Neuron (in vitro differentiated cells): ENCODE measurements at regions not wholly inside any gene's neighbourhood (a gene's known extent, or its start where the extent isn't known, plus 50 kb on each side); places are given as distances from the start of the nearest gene placed in this dataset.
"Not testable (repeated sequence)": the region's sequence is repeated elsewhere in the genome, so short reads cannot be mapped to it uniquely, and the experiment has no call there.

ENCODE experiments used
- H2AFZ ChIP-seq: one replicate; pipeline ENCODE4 v1.6.1; 2013; ENCODE audit warnings: low read depth, mild to moderate bottlenecking, inconsistent platforms, low read length, moderate library complexity
- H3K27me3 ChIP-seq: one replicate; pipeline ENCODE4 v1.6.1; 2013; ENCODE audit warnings: low read length; ENCODE audit not compliant: insufficient read depth
- H3K36me3 ChIP-seq: one replicate; pipeline ENCODE4 v1.6.1; 2013; ENCODE audit warnings: low read length; ENCODE audit not compliant: insufficient read depth
- H3K4me1 ChIP-seq: one replicate; pipeline ENCODE4 v1.6.1; 2013; ENCODE audit warnings: low read length; ENCODE audit not compliant: insufficient read depth
- H3K4me3 ChIP-seq: 2 replicates; pipeline ENCODE4 v1.5.1; 2013; ENCODE audit warnings: mild to moderate bottlenecking, low read length, moderate library complexity
- H3K9me3 ChIP-seq: one replicate; pipeline ENCODE4 v1.6.1; 2013; ENCODE audit warnings: low read length

DNA sequence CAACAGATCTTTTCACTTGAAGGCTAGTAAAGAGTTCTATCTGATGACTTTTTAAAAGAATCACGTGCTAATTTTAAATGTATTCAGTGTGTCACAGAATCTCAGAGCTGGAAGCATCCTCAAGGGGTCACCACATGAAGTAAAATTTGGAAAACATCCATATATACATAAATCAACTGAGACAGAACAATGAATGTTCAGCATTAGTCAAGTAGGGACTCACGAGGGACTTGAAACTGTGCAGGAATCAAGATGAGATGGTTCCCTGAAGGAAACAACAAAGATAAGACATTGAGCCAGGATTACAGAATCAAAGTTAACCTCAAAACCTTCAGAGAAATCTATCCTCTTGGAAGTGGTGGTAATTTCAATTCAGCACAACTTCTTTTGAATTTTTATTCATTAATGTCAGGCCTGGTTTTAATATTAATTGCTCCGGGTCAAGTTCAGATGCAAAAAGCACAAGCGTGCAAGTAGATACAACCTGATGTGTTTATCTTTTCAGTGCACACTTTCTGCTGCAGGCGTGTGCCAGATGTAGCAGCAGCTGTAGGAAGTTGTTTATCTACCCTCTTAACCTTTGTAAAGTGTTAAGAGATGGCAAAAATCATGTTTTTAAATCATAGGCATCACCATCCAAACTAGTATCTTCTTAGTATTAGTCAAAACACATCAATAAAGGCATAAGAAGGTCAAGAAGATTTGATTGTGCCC is 87.7 kb upstream of the SRD5A3 start:
- Histone ChIP-seq H3K27me3 (no peaks in the 10 kb centered on the region), H3K36me3 (no peaks in the 10 kb centered on the region)

DNA sequence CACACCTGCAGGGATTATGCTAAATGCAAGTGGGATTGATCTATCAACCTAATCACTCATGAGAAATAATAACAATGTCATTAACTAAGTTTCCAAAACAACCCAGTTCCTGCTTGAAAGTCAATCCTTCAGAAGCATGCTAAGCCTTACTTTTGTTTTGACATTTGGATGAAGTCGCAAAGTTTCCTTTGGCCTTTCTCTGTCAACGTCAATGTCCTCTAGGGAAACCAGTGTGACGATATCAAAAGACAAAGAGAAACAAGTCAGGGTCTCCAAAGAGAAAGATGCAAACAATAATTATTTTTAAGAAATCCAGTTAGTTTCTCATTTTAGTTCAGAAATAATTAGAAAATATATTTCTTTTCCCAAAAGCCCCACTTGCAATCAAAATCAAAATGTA is 86.7 kb upstream of the SRD5A3 start:
- Histone ChIP-seq H3K4me3 (no peak overlapping the region), H2AFZ (no peak overlapping the region), H3K27me3 (no peaks in the 10 kb centered on the region), H3K4me1 (peaks cover 9% of the 10 kb centered on the region), H3K9me3 (no peaks in the 10 kb centered on the region), H3K36me3 (no peaks in the 10 kb centered on the region)

More for the DNA sequence above, 87.7 kb upstream of the SRD5A3 start:
- Histone ChIP-seq H3K4me1 (peaks cover 9% of the 10 kb centered on the region), H3K9me3 (no peaks in the 10 kb centered on the region), H3K4me3 (no peak overlapping the region), H2AFZ (peak overlapping the region; percentile 55)

DNA sequence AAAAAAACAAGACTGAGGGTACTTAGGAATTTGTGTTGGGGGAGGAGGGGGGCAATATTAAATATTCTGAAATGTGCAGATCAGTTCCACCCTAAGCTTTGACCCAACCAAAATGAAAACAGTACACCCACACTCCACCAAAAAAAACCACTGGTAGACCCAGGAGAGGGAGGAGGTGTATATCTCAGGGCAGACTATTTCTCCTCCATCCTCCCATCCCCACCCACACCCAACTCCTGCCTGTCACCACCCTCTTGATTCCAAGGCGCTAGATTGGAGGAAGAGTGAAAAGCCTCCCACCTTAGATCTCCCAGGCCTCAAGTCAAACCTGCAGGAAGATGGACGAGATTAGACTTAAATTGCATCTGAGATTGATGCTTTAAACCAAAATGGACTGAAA is 76.6 kb upstream of the SRD5A3 start:
- no peak overlapping the region for H3K4me3 ChIP-seq
- H3K4me1 ChIP-seq, result no peaks in the 10 kb centered on the region
- H3K9me3 ChIP-seq, result no peaks in the 10 kb centered on the region
- no peaks in the 10 kb centered on the region for H3K27me3 ChIP-seq
- no peaks in the 10 kb centered on the region for H3K36me3 ChIP-seq
- H2AFZ ChIP-seq, result no peak overlapping the region

DNA sequence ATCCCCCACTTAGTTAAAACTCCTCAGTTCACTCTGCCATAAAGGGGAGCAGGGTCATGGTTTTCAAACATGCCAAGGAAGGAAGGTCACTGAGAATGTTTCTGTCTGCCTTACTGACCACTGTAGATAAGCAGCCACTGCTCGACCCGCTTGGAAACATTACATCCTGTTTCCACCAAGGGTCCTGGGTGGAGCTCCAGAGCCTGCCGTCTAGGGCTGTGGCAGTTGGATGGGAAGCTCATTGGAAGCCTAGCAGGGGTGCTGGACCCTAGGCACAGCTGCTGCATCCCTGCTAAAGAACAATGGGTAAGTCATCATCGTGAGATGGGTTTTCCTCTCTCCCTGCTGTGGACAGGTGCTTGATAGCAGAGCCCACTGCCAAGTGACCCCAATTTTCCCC is 76.0 kb upstream of the SRD5A3 start:
- Histone ChIP-seq H3K36me3 (no peaks in the 10 kb centered on the region), H3K4me3 (no peak overlapping the region), H3K27me3 (no peaks in the 10 kb centered on the region), H3K9me3 (no peaks in the 10 kb centered on the region), H3K4me1 (no peaks in the 10 kb centered on the region), H2AFZ (no peak overlapping the region)

DNA sequence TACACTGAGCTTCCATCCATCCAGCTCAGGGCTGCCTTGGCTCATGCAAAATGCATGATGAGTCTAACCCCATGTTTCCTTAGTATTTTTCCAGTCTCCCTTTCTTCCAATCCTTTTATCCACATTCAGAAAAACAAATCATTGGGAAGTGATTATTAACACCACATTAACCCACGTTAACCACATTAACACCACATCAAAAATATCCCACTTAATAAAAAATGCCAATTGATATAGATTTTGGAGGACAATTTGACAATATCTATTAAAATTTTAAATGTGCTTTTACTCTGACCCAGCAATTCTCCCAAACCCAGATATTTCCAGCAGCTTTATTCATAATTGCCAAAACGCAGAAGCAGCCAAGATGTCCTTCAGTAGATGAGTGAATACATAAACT is 75.6 kb upstream of the SRD5A3 start:
- Histone ChIP-seq H3K27me3 (no peaks in the 10 kb centered on the region), H2AFZ (no peak overlapping the region), H3K4me3 (no peak overlapping the region), H3K36me3 (no peaks in the 10 kb centered on the region), H3K4me1 (no peaks in the 10 kb centered on the region), H3K9me3 (no peaks in the 10 kb centered on the region)

DNA sequence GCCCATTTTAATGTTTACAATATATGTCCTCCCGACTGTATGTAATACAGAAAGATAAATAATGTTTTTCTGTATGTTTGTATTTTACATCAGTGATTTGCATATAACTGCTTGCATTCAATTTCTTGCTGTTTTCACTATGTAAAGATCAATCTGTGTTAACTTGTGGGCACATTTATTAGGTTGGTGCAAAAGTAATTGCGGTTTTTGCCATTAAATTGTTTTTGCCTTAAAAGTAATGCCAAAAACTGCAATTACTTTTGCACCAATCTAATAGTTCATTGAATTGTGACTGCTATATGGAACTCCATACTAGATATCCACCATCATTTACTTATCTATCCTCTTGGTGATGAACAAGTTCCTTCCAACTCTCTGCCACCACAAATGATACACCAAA is 73.9 kb upstream of the SRD5A3 start:
- H3K4me3 ChIP-seq, result no peak overlapping the region
- H3K36me3 ChIP-seq, result no peaks in the 10 kb centered on the region
- no peaks in the 10 kb centered on the region for H3K27me3 ChIP-seq
- no peak overlapping the region for H2AFZ ChIP-seq
- H3K4me1 ChIP-seq, result no peaks in the 10 kb centered on the region
- H3K9me3 ChIP-seq, result no peaks in the 10 kb centered on the region

DNA sequence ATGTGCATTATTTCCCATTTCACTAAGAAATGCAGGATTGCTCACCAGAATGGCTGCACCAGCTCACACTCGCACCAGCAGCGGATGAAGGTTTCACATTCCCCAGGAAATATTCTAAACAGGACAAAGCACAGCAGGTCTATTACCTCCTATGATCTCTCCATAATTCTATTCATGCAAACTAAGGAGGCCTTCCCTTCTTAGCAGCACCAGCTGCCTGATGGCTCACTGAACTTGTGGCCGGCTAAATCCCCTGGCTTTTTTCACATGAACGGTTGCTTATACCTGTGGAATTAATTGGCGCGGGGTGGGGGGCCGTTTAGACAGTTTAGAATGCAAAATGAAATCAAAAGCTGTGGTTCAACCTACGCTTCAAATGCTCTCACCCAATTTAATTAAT is 73.5 kb upstream of the SRD5A3 start:
- H2AFZ ChIP-seq, result no peak overlapping the region
- H3K9me3 ChIP-seq, result no peaks in the 10 kb centered on the region
- H3K4me3 ChIP-seq, result no peak overlapping the region
- H3K27me3 ChIP-seq, result no peaks in the 10 kb centered on the region
- H3K4me1 ChIP-seq, result no peaks in the 10 kb centered on the region
- H3K36me3 ChIP-seq, result no peaks in the 10 kb centered on the region

DNA sequence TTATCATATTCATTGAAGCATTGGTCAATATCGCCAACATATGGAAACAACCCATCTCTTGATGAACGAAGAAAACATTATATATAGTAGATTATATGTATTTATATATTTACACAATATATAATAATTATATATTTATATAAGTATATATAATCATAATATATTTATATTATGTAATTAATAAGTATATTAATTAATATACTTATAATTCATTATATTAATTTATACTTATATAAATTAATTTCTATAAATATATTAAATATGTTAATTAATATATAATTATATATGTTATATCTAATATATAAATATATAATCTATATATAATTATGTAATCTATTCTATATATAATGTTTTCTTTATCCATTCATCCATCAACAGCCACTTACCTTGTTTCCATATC is 69.0 kb upstream of the SRD5A3 start:
- Histone ChIP-seq H3K9me3 (no peaks in the 10 kb centered on the region), H3K36me3 (no peaks in the 10 kb centered on the region), H3K4me1 (no peaks in the 10 kb centered on the region), H3K27me3 (no peaks in the 10 kb centered on the region), H3K4me3 (no peak overlapping the region), H2AFZ (no peak overlapping the region)

DNA sequence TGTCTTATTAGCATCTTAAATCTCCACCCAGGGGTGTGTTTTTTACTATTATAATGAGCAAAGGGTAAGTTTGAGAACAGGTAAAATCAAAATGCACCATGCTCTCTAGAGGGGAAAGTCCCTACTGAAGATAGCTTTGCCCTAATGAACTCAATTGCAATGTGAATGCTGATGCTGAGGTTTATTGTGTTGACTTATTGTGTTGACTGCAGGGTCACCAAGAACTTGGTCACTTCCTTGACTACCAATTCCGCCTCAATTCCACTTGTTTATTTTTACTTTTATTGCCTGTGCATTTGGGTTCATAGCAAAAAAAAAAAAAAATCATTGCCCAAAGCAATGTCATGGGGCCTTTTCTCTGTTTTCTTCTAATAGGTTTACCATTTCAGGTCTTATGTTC is 67.7 kb upstream of the SRD5A3 start:
- Histone ChIP-seq H3K9me3 (no peaks in the 10 kb centered on the region), H2AFZ (no peak overlapping the region), H3K27me3 (no peaks in the 10 kb centered on the region), H3K4me1 (no peaks in the 10 kb centered on the region), H3K36me3 (no peaks in the 10 kb centered on the region), H3K4me3 (no peak overlapping the region)

DNA sequence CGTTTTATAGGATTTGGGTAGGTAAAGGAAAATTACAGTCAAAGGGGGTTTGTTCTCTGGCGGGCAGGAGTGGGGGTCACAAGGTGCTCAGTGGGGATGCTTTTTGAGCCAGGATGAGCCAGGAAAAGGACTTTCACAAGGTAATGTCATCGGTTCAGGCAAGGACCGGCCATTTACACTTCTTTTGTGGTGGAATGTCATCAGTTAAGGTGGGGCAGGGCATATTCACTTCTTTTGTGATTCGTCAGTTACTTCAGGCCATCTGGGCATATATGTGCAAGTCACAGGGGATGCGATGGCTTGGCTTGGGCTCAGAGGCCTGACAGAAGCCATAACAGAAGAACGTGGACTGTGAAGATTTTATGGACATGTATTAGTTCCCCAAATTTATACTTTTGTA is 65.6 kb upstream of the SRD5A3 start:
- H3K4me1 ChIP-seq, H2AFZ ChIP-seq, H3K27me3 ChIP-seq, H3K9me3 ChIP-seq, H3K36me3 ChIP-seq, H3K4me3 ChIP-seq: not testable (repeated sequence)

DNA sequence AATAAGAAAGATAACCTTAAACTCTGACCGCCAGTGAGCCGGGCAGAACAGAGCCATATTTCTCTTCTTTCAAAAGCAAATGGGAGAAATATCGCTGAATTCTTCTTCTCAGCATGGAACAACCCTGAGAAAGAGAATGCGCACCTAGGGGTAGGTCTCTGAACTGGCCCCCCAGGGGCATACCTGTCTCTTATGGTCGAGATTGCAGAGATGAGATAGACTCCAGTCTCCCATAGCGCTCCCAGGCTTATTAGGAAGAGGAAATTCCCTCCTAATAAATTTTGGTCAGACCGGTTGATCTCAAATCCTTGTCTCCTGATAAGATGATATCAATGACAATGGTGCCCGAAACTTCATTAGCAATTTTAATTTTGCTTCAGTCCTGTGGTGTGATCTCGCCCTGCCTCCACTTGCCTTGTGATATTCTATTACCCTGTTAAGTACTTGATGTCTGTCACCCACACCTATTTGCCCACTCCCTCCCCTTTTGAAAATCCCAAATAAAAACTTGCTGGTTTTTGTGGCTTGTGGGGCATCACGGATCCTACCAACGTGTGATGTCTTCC is 64.8 kb upstream of the SRD5A3 start:
- not testable (repeated sequence) for H3K4me3 ChIP-seq, H2AFZ ChIP-seq, H3K9me3 ChIP-seq, H3K4me1 ChIP-seq, H3K27me3 ChIP-seq, H3K36me3 ChIP-seq

DNA sequence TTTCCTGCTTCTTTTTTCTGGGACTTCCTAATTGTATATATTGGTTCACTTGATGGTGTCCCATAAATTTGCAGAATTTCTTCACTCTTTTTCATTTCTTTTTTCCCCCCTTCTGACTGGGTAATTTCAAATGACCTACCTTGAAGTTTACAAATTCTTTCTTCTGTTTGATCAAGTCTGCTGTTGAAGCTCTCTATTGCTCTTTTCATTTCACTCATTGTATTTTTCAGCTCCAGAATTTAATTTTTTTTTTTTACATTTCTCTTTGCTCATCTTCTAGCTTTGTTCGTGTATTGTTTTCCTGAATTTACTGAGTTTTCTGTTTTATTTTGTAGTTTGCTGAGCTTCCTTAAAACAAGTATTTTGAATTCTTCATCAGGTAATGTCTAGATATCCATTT is 61.7 kb upstream of the SRD5A3 start:
- Histone ChIP-seq H2AFZ (no peak overlapping the region), H3K27me3 (no peaks in the 10 kb centered on the region), H3K9me3 (no peaks in the 10 kb centered on the region), H3K4me3 (no peak overlapping the region), H3K4me1 (no peaks in the 10 kb centered on the region), H3K36me3 (no peaks in the 10 kb centered on the region)

DNA sequence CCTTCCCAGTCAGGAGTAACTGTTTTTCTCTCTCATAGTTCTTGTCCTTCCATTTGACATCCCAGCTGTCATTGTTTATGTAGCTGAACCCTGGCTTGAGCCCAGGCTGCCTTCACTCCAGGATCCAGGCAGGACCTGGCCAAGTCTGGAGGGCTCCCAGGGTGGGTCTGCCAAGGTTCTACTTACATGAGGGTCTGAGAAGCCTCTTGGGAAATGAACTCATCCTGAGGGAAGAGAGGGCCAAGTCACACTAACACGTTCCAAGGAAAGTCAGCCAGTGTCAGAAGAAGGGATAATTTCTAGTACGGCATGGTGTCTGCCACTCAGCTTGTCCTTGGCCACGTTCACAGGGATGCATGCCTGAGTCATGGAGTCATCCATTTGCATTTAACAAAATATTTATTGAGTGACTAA is 54.8 kb upstream of the SRD5A3 start:
- Histone ChIP-seq H3K36me3 (no peaks in the 10 kb centered on the region), H3K4me3 (no peak overlapping the region), H2AFZ (no peak overlapping the region), H3K27me3 (no peaks in the 10 kb centered on the region), H3K9me3 (no peaks in the 10 kb centered on the region), H3K4me1 (no peaks in the 10 kb centered on the region)

DNA sequence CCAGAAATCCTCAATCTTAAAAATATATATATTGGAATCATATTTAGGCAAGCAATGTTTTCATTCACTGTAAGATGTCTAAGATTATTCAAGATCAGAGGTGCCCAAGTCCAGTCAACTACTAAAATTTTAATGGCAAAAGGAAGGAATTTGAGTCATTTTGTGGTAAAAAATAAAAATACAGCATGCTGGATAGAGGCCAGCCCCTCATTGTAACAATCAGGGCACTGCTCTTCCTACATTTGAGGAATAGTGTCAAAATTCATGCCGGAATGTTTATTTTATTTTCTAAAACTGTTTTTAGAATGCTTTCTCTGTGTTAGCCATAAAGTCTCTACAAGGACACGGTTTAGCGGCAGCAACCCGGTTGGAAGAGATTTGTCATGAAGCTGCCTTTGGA is 49.9 kb upstream of the SRD5A3 start:
- H3K4me1 ChIP-seq, result no peaks in the 10 kb centered on the region
- no peaks in the 10 kb centered on the region for H3K36me3 ChIP-seq
- H2AFZ ChIP-seq, result no peak overlapping the region
- H3K27me3 ChIP-seq, result no peaks in the 10 kb centered on the region
- H3K9me3 ChIP-seq, result no peaks in the 10 kb centered on the region
- no peak overlapping the region for H3K4me3 ChIP-seq
